Upper lobe of right lung (tissue), 1 donor: ENCODE measurements at regions not wholly inside any gene's neighbourhood (a gene's known extent, or its start where the extent isn't known, plus 50 kb on each side); places are given as distances from the start of the nearest gene placed in this dataset.

Source experiments
- ATAC-seq: fragments of 200-7000 bp; cut with Tn5 transposase; one replicate; pipeline ENCODE4 v1.9.1; 2020; ENCODE audit warnings: mild to moderate bottlenecking, moderate library complexity
- DNase-seq: peaks from one replicate; pipeline ENCODE4 v3.0.0-alpha.2; 2020
- H3K27ac ChIP-seq: fragments of 200-600 bp; one replicate; pipeline ENCODE4 v1.8.0; 2022
- H3K27me3 ChIP-seq: fragments of 200-600 bp; one replicate; pipeline ENCODE4 v1.8.0; 2022; ENCODE audit warnings: mild to moderate bottlenecking
- H3K36me3 ChIP-seq: fragments of 200-600 bp; one replicate; pipeline ENCODE4 v1.8.0; 2022
- H3K4me1 ChIP-seq: fragments of 200-600 bp; one replicate; pipeline ENCODE4 v1.8.0; 2022
- H3K4me3 ChIP-seq: fragments of 200-600 bp; one replicate; pipeline ENCODE4 v1.8.0; 2022; ENCODE audit warnings: mild to moderate bottlenecking
- H3K9me3 ChIP-seq: fragments of 200-600 bp; one replicate; pipeline ENCODE4 v1.8.0; 2022
- intact Hi-C: fragments of 100-400 bp; cut with DNase I; formaldehyde crosslinking; loops from one replicate; pipeline ENCODE4 v1.11.0; 2022
- TF ChIP-seq, protein P1 (sequence below): fragments of 200-600 bp; IDR thresholded peaks from one replicate; pipeline ENCODE4 v1.8.0; 2022; ENCODE audit warnings: antibody characterized with exemption
- donor health status: DM: no; HTN: yes; CAD: no; lungs with severe emphysema.

DNA sequence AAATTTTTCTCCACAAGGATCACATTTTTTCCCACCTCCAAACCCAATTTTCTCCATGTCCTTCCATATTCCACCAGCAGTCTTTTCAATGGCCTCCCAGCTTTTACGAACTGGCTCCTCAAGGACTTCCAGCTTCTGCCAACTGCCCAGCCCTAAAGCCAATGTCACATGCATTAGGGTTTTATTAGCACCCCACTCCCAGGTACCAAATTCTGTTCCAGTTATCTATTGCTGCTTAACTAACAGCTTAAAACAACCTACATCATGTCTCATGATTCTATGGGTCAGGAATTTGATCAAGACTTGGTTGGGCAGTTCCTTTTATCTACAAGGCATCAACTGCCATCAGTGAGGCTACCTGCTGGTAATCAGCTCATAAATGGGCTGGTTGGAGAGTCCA lies 151.3 kb downstream of the SPTSSA start:
- DNase-seq (no peak), ATAC-seq (no peak)
- Histone ChIP-seq H3K9me3 (no peaks in the 10 kb centered on the region), H3K36me3 (no peaks in the 10 kb centered on the region), H3K27me3 (peaks cover 3% of the 10 kb centered on the region), H3K27ac (no peak overlapping the region), H3K4me1 (no peaks in the 10 kb centered on the region), H3K4me3 (no peak overlapping the region)
- intact Hi-C loops: no loop called here
- TF ChIP-seq, protein P1, sequence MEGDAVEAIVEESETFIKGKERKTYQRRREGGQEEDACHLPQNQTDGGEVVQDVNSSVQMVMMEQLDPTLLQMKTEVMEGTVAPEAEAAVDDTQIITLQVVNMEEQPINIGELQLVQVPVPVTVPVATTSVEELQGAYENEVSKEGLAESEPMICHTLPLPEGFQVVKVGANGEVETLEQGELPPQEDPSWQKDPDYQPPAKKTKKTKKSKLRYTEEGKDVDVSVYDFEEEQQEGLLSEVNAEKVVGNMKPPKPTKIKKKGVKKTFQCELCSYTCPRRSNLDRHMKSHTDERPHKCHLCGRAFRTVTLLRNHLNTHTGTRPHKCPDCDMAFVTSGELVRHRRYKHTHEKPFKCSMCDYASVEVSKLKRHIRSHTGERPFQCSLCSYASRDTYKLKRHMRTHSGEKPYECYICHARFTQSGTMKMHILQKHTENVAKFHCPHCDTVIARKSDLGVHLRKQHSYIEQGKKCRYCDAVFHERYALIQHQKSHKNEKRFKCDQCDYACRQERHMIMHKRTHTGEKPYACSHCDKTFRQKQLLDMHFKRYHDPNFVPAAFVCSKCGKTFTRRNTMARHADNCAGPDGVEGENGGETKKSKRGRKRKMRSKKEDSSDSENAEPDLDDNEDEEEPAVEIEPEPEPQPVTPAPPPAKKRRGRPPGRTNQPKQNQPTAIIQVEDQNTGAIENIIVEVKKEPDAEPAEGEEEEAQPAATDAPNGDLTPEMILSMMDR: no peak

- Histone ChIP-seq H3K9me3 (no peaks in the 10 kb centered on the region), H3K4me1 (no peaks in the 10 kb centered on the region), H3K36me3 (no peaks in the 10 kb centered on the region), H3K27ac (no peak overlapping the region), H3K4me3 (no peak overlapping the region), H3K27me3 (peaks cover 1% of the 10 kb centered on the region)
- intact Hi-C loops: no loop called here
- ATAC-seq (no peak), DNase-seq (no peak)
- TF ChIP-seq, protein P1: no peak
Measured at GRCh38 chr14:34303811-34304210, 158.2 kb downstream of the SPTSSA start.

GRCh38 chr14:34302654-34303053 lies 159.4 kb downstream of the SPTSSA start:
- Histone ChIP-seq H3K9me3 (no peaks in the 10 kb centered on the region), H3K27ac (no peak overlapping the region), H3K4me3 (no peak overlapping the region), H3K4me1 (no peaks in the 10 kb centered on the region), H3K36me3 (no peaks in the 10 kb centered on the region), H3K27me3 (no peaks in the 10 kb centered on the region)
- TF ChIP-seq, protein P1: no peak
- ATAC-seq: peak; percentile 22
- DNase-seq: no peak
- intact Hi-C loops: no loop called here

DNA sequence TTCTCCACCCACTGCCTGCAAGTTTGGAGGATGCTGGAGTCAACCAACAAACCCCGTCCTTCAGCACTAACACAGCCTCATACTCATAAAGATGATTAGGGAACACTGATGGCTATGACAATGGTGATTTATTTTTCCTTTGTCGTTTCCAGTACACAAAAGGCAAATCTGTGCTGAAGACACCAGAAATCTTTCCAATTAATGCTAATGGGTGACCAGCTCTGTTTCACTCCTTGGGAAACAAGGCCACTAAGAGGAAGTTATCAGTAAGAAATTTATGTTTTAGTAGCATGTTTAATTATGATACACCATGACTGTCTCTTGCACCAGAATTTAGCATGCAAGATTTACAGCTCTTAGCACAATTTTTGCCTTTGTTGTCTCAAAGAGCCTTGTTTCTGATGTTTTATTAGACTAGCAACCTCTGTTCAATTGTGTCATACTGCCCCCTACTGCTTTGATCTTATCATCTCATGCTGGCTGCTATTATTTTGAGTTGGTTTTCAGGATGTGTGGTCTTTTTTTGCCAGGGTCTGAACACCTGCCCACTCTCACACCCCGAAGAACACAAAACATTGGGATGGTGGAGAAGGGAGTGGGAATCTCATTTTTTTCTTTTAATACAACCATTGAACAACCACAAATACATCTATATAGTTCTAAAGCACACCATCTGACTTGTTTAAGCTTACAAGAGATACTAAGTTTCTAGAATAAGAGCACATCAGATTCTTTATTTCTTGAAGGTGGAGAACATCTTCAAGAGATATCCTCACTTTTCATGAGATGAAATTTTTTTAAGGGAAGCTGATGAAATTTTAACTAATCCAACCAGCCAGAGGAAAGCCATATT lies 160.9 kb downstream of the SPTSSA start:
- no peak overlapping the region for H3K27ac ChIP-seq
- no peaks in the 10 kb centered on the region for H3K36me3 ChIP-seq
- H3K9me3 ChIP-seq: no peaks in the 10 kb centered on the region
- DNase-seq (no peak), ATAC-seq (peak; percentile 60)
- H3K27me3 ChIP-seq: no peaks in the 10 kb centered on the region
- TF ChIP-seq, protein P1: peak; percentile 60
- intact Hi-C loops: no loop called here
- H3K4me1 ChIP-seq: no peaks in the 10 kb centered on the region
- no peak overlapping the region for H3K4me3 ChIP-seq

- H3K27me3 ChIP-seq: no peaks in the 10 kb centered on the region
- TF ChIP-seq, protein P1: no peak
- intact Hi-C loops: no loop called here
- no peak overlapping the region for H3K4me3 ChIP-seq
- no peaks in the 10 kb centered on the region for H3K36me3 ChIP-seq
- ATAC-seq (no peak), DNase-seq (no peak)
- no peak overlapping the region for H3K27ac ChIP-seq
- no peaks in the 10 kb centered on the region for H3K4me1 ChIP-seq
- H3K9me3 ChIP-seq: no peaks in the 10 kb centered on the region
Measured at GRCh38 chr14:34300330-34300729, 161.7 kb downstream of the SPTSSA start.
